COLO668 (cell line): ENCODE measurements at regions not wholly inside any gene's neighbourhood (a gene's known extent, or its start where the extent isn't known, plus 50 kb on each side); places are given as distances from the start of the nearest gene placed in this dataset.

Experiments used
- DNase-seq: peaks from one replicate; lab custom pipeline; 2025; ENCODE audit not compliant: unreplicated experiment; lab: John Stamatoyannopoulos, UW

- DNase-seq = no peak
These were observed 775.4 kb upstream of the CDH2 start for GRCh38 chr18:28952339-28952738.

GRCh38 chr18:28947900-28948299 is 771.0 kb upstream of the CDH2 start:
- DNase-seq = no peak

- no peak for DNase-seq
These were observed 769.5 kb upstream of the CDH2 start for GRCh38 chr18:28946471-28946870.

GRCh38 chr18:28922936-28923335 is 746.0 kb upstream of the CDH2 start:
- DNase-seq = no peak

- no peak for DNase-seq
These were observed 739.5 kb upstream of the CDH2 start for GRCh38 chr18:28916456-28916855.

- DNase-seq = no peak
These were observed 728.6 kb upstream of the CDH2 start for GRCh38 chr18:28905509-28905908.

GRCh38 chr18:28904789-28905364 is 727.9 kb upstream of the CDH2 start:
- no peak for DNase-seq

GRCh38 chr18:28903306-28903705 is 726.4 kb upstream of the CDH2 start:
- no peak for DNase-seq

GRCh38 chr18:28890791-28891190 is 713.9 kb upstream of the CDH2 start:
- DNase-seq = no peak

GRCh38 chr18:28884304-28884703 is 707.4 kb upstream of the CDH2 start:
- no peak for DNase-seq

GRCh38 chr18:28880856-28881255 is 703.9 kb upstream of the CDH2 start:
- DNase-seq = no peak

- DNase-seq = no peak
These were observed 698.1 kb upstream of the CDH2 start for GRCh38 chr18:28875059-28875458.

- DNase-seq = no peak
These were observed 686.5 kb upstream of the CDH2 start for GRCh38 chr18:28863396-28863795.

GRCh38 chr18:28858248-28858647 is 681.3 kb upstream of the CDH2 start:
- no peak for DNase-seq

GRCh38 chr18:28855989-28856388 is 679.1 kb upstream of the CDH2 start:
- no peak for DNase-seq

GRCh38 chr18:28855524-28855923 is 678.6 kb upstream of the CDH2 start:
- DNase-seq = no peak

GRCh38 chr18:28854964-28855363 is 678.0 kb upstream of the CDH2 start:
- DNase-seq = no peak

- no peak for DNase-seq
These were observed 670.0 kb upstream of the CDH2 start for GRCh38 chr18:28846958-28847357.

GRCh38 chr18:28837100-28837499 is 660.2 kb upstream of the CDH2 start:
- no peak for DNase-seq

GRCh38 chr18:28834889-28835288 is 658.0 kb upstream of the CDH2 start:
- DNase-seq = no peak

GRCh38 chr18:28831908-28832307 is 655.0 kb upstream of the CDH2 start:
- DNase-seq = no peak

GRCh38 chr18:28831476-28831875 is 654.5 kb upstream of the CDH2 start:
- no peak for DNase-seq

- DNase-seq = no peak
These were observed 649.2 kb upstream of the CDH2 start for GRCh38 chr18:28826107-28826506.

- DNase-seq = no peak
These were observed 647.2 kb upstream of the CDH2 start for GRCh38 chr18:28824183-28824574.
